NB4 (cell line): ENCODE measurements at regions not wholly inside any gene's neighbourhood (a gene's known extent, or its start where the extent isn't known, plus 50 kb on each side); places are given as distances from the start of the nearest gene placed in this dataset.

Experiments
- DNase-seq: peaks from one replicate; pipeline ENCODE4 v3.0.0; 2010; ENCODE audit warnings: low read depth
- H3K4me3 ChIP-seq: one replicate; pipeline ENCODE4 v1.5.1; 2011; ENCODE audit warnings: mild to moderate bottlenecking, low read depth, low read length, moderate library complexity
- CTCF ChIP-seq: IDR thresholded peaks from one replicate; pipeline ENCODE4 v1.5.1; 2012; ENCODE audit warnings: low read depth, low read length
- MAX ChIP-seq: IDR thresholded peaks from 2 replicates; pipeline ENCODE4 v1.6.1; 2011; ENCODE audit warnings: low read depth, low read length
- MYC ChIP-seq: IDR thresholded peaks from 2 replicates; pipeline ENCODE4 v1.6.1; 2011; ENCODE audit warnings: low read depth, low read length
- POLR2A ChIP-seq: IDR thresholded peaks from 2 replicates; pipeline ENCODE4 v1.6.1; 2011; ENCODE audit warnings: mild to moderate bottlenecking; ENCODE audit not compliant: insufficient read length; ENCODE audit errors: extremely low read depth

GRCh38 chrX:39039890-39040289 lies 238.6 kb downstream of the MID1IP1 start:
- no peak overlapping the region for H3K4me3 ChIP-seq
- DNase-seq = no peak
- TF ChIP-seq MAX = no peak
- no peak for TF ChIP-seq CTCF
- TF ChIP-seq MYC = no peak
- no peak for TF ChIP-seq POLR2A

GRCh38 chrX:39043838-39044550 lies 242.7 kb downstream of the MID1IP1 start:
- no peak overlapping the region for H3K4me3 ChIP-seq
- no peak for DNase-seq
- no peak for TF ChIP-seq MAX
- TF ChIP-seq POLR2A = no peak
- TF ChIP-seq MYC = no peak
- TF ChIP-seq CTCF = no peak

- no peak overlapping the region for H3K4me3 ChIP-seq
- DNase-seq = no peak
- TF ChIP-seq CTCF = no peak
- TF ChIP-seq MYC = no peak
- TF ChIP-seq POLR2A = no peak
- TF ChIP-seq MAX = no peak
These were observed 245.9 kb downstream of the MID1IP1 start for GRCh38 chrX:39047174-39047573.

GRCh38 chrX:39049975-39050374 lies 248.7 kb downstream of the MID1IP1 start:
- no peak for TF ChIP-seq MAX
- TF ChIP-seq POLR2A = no peak
- TF ChIP-seq MYC = no peak
- no peak for TF ChIP-seq CTCF
- H3K4me3 ChIP-seq = no peak overlapping the region
- no peak for DNase-seq

GRCh38 chrX:39050427-39050826 lies 249.2 kb downstream of the MID1IP1 start:
- no peak for TF ChIP-seq POLR2A
- TF ChIP-seq CTCF = no peak
- no peak for TF ChIP-seq MYC
- no peak for TF ChIP-seq MAX
- no peak for DNase-seq
- H3K4me3 ChIP-seq = no peak overlapping the region
